AG08396 (cell line): ENCODE measurements at regions not wholly inside any gene's neighbourhood (a gene's known extent, or its start where the extent isn't known, plus 50 kb on each side); places are given as distances from the start of the nearest gene placed in this dataset.
A peak's percentile ranks its signal among the peaks of the same experiment; 100 is the strongest.

Source experiments
- DNase-seq: peaks from one replicate; pipeline ENCODE4 v3.0.0; 2012; ENCODE audit warnings: low spot score, mixed read lengths

DNA sequence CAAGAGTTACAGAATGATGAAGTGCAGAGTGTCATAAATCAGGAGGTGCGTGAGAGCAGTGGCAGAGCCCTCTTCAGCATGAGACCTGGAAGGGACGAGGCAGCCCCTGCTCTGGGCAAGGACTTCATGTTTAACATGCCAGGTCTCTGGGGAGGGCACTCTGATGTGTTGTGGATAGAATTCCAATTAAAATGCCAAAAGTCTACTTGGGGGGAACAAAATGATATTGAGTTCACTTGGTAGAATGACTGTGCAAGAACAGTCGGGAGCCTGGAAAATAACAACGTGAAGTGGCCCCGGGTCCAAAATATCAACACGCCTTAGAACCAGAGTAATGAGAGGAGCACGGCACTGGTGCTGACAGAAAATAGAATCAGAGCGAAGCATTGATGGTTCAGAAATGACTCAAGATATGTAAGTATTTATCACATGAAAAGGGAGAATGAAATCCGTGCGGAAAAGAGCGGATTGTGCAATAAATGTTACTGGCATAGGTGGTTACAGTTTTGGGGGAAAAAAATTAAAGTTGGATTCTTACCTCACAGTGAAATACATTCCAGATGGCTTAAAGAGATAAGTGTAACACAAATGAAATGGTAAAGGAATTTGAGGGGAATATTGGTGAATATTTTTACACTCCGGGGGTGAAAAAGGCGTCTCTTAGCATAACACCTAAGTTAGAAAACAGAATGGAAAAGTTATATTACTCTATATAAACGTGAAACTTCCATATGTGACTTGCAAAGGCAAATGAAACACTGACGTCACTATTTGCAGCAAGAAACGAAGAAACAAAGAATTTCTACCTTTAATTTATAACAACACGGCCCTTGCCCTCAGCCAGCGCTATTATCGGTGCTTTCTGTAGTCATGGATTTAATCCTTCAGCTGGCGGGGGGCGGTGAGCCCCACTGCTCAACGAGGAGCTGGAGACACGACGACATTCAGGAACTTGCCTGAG is 159.4 kb upstream of the TWIST2 start:
- no peak for DNase-seq

- no peak for DNase-seq
Observed at GRCh38 chr2:238689331-238689730, 158.6 kb upstream of the TWIST2 start.

- no peak for DNase-seq
Observed at GRCh38 chr2:238689871-238690389, 158.0 kb upstream of the TWIST2 start.

- DNase-seq: no peak
Observed at GRCh38 chr2:238690511-238690910, 157.4 kb upstream of the TWIST2 start.

DNA sequence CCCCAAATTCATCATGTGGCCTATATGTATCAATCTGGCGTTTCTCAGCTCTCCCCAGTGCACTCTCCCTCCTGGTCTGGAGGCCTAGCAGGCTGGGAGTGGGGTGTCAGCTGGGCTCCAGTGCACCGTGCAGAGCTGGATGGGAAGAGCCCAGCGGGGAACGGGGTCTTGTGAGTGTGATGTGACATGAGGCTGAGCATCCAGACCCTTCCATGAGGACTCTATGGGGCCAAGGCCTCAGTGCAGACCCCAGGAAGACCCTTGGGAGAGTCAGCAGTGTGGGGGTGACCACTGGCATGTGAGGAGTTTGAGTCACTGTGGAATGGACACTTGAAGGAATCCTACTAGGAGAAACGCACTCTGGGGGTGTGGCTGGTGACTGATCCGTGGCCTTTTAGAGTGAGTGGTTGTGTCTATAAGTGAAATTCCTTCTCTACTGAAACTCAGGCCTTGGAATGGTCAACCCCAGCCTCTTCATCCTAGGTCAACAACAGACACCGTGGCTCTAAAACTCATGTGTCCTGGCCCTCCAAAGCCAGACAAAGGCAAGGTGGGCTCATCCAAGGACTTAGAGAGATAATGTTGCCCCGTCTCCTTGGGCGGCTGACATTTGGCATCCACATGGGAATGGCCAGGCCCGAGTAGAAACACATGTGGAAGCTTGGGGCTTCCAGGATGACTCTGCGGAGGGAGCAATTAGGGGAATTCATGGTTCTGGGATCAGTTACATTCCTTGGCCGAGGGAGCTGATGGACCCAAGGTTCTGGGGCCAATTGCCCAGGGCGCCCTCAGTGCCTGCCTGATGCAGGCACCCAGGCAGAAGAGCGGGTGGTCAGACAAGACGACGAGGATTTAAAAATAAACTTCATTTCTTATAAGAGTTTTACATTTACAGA is 156.0 kb upstream of the TWIST2 start:
- DNase-seq: no peak

- no peak for DNase-seq
Observed at GRCh38 chr2:238692562-238692961, 155.3 kb upstream of the TWIST2 start.

DNA sequence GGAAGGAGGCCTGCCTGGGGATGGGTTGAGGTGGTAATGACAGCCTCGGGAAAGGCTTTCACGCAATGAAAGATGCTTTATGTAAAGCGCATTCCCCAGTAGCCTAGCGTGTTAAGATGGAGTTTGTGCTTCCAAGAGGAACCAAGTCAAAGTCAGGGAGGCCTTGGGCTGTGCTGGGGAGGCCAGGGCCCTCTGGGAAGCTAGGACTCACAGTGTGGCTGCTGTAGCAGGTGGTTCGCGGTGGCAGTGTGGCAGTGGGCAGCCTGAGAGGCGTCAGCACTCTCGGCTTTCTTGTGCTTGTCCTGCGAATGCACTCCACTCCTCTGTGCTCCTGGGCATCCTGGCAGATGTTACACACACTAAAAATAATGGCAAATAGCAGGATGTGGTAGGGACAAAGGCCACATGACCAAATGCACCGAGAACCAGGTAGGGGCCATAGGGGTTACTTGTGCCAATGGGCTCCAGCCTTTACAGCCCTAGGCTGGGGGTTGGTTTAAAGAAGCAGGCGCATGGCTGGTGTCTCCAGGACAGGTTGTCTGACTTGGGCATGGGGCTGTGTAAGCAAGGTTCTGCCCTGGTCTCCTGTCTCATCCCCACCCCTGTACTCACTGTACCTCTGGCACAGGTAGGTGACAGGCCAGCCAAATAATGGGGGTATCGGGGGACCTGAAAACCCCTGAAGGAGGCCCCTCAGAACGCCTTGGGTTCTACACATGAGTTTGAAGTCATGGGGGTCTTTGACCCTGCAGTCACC is 154.4 kb upstream of the TWIST2 start:
- DNase-seq: no peak

DNA sequence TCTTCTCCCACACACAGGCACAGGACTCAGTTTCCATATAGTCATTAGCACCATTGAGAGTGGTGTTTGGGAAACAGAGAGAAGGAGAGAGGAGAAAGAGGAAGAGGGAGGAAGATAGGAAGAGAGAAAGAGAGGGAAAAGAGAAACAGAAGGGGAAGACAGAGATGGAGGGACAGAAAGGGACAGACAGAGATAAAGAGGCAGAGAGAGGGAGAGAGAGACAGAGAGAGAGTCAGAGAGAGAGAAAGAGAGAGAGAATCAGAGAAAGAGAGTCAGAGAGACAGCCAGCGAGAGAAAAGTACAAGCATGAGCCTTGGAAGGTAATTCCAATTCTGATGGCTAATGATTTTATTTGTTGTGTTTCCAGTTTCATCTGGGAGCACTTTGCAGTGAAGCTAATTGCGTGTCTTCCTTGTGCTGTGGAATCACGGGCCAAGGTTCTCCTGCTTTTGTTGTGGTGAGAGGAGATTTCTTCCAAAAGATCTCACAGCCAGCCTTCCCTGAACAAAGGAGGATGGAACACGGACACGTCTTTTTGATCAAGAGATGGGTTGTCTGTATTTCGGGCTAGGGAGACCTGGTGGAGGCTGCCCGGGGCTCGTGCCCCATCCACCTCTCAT is 153.6 kb upstream of the TWIST2 start:
- DNase-seq: no peak

DNA sequence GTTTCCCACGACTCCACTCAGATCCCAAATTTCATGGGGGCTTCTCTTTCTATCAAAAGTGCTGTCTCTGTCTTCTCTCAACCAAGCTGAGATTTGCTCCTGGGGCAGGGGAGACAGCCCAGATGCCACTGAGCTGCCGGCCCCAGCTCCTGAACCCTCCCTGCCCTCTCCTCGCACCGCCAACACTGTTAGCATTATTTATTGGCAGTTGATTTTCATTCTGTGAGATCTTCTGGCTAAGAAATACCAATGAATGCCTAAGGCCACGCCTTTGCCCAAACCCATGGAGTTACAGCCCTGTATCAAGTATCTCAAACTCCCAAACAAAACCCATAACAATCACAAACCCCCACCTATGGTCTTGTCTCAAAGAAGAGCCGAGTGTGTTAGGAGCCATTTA is 153.0 kb upstream of the TWIST2 start:
- DNase-seq: no peak

- no peak for DNase-seq
Observed at GRCh38 chr2:238695538-238695937, 152.3 kb upstream of the TWIST2 start.

DNA sequence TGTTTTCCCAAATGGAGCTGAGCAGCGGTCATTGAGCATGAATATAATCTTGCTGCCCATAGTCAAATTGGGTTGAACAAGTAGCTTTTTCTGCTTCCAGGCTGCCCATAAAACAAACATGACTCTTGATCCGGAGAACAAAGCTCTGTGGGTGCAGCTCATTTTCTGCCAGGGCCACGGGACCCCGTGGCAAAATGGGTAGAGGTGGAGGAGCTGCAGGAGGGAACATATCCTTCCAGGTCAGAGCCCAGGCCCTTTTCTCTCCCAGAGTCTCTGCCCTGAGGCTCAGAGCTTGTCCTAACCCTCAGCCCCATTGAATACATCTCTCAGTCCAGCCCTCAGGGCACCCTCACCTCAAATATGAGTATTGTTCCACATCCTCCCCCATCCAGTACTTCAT is 151.6 kb upstream of the TWIST2 start:
- DNase-seq: no peak

- no peak for DNase-seq
Observed at GRCh38 chr2:238696786-238697185, 151.1 kb upstream of the TWIST2 start.

DNA sequence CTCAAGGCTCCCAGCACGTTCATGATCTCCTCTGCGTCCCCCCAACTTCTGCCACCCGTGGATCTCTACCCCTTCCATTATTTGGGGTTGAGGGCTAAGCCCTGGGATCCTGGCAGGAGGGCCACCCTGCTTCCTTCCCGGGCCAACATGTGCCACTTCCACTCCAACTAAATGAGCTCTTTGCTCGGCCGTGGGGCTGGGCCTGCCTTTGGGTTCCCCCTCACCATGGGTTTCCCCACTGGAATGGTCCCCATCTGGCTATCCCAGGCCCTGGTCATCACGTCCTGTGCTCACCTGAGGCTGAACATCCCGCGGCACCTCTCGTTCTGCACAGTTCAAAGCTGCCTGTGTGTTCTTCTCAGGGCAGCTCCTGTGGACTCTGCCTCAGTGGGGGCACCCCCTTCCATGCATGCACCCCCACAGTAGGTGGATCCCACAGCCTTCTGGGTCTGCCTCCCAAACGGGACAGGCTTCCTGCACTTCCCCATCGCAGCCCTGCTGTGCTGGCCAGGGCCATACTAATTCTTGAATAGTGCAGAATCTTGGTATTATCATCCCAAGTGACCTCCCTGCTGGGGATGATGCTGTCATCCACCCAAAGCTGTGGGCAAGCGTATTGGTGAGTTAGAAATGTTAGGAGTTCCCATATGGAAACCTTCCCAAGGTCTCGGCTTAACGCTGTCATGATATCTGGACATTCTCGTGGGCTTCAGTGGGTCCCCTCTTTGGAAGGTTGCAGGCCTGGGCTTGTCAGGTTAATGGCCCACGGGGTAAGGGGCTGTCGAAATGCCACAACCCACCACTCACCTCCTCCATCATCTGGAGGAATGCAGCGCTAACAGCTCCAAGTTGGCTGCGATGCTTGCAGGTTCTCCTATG is 150.5 kb upstream of the TWIST2 start:
- DNase-seq: no peak

- no peak for DNase-seq
Observed at GRCh38 chr2:238698072-238698352, 149.9 kb upstream of the TWIST2 start.

GRCh38 chr2:238698451-238699306 is 149.2 kb upstream of the TWIST2 start:
- DNase-seq: no peak

DNA sequence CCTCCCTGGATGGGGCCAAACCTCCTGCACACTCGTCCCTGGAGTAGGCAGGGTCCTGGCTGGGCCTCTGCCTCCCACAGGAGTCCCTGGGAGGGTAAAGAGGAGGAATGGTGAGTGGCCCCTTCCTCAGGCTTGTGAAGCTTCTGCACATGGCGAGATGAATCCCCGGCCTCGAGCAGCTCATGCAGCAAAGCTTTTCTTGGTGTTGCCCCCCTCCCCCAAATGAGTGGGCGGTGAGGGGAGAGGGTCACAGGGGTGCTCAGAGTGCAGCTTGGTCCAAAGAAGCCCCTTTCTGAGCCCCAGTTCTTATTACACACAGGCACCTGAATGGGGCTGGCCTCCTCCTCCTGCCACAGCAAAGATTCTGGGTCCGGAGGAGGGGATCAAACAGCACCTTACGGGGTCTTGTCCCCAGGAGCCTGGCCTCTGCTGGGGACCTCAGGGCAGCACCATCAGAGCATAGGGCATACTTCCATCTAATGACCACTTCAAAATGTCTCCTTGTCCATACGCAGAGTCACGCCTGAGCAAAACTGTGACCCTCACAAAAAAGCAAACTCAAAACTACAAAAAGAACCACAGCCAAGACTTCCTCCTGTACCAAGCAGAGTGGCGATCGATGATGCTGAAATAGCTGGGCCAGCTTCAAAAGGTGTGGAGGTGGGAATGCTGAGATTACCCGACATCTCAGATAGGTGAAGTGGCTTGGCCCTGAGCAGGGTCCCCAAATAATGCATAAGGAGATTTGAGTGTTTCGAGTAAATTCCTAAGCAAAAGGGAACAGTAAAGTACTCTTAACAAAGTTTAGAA is 148.4 kb upstream of the TWIST2 start:
- no peak for DNase-seq

DNA sequence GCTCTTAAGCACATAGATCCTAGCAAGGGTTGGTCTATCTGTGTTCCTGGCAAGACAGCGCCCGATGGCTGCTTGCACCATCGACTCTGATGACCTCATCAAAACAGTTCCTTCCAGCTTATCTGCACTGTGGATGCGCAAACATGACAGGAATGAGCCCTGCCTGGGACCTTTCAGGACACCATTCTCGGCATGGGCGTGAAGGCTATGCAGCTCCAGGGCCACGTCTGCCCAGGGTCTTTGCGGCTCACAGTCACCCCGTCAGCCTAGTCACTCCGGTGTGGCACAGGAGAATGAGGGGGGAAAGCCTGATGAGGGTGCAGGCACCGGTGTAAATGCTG is 147.8 kb upstream of the TWIST2 start:
- DNase-seq: peak; percentile 68

DNA sequence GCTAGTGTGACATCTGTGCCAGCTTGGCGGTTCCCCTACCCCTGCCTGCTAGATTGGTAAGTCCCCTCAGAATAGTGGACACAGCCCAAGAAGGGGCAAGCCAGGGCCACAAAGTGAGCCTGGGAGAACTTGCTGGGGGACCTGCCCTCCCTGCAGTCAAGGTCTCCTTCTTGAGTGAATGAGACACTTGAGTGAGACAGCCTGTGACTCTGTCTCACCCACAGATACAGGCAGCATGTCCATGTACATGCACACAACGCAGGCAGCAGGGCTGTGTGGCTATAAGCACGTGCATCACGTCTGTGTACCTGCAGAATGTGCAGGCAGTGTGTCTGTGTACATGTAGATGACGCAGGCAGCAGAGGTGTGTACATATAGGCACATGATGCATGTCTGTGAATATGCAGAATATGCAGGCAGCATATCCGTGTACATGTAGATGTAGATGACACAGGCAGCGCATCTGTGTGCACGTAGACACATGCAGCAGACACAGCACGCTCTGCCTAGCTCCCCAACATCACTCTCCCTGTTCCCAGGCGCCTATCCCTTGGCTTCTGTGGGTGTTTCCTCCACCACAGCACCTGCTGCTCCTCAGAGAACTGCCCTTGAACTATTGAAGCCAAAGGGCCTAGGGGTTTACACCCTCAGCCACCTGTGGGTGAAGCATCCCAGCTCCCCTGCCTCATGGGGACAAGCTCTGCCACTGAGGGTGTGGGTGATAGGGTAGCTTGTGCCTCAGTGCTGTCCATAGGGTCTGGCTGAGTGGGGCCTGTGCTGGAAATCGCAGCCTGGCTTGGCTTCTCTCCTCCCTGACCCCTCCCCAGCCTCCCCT is 147.2 kb upstream of the TWIST2 start:
- DNase-seq: no peak
